ENCODE measurements at regions not wholly inside any gene's neighbourhood (a gene's known extent, or its start where the extent isn't known, plus 50 kb on each side); places are given as distances from the start of the nearest gene placed in this dataset.

DNA sequence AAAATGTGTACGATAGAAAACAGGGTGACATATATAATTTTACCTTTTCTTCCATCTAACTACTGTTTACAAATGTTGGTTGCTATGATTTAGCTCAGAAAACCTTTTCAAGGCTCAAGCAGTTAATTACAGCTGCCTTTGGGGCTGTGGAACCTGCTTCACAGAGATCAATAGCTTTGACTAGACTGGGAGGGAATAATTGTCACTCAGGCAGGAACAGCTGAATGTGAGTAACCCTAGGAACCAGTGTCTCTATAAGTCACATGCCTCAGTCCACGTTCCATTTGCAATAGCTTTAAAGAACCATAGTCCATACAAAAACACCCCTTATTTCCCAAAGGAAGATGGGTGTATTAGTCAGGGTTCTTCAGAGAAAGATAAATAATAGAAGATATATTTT lies 306.8 kb upstream of the ERCC4 start:
- TF ChIP-seq, protein P1, sequence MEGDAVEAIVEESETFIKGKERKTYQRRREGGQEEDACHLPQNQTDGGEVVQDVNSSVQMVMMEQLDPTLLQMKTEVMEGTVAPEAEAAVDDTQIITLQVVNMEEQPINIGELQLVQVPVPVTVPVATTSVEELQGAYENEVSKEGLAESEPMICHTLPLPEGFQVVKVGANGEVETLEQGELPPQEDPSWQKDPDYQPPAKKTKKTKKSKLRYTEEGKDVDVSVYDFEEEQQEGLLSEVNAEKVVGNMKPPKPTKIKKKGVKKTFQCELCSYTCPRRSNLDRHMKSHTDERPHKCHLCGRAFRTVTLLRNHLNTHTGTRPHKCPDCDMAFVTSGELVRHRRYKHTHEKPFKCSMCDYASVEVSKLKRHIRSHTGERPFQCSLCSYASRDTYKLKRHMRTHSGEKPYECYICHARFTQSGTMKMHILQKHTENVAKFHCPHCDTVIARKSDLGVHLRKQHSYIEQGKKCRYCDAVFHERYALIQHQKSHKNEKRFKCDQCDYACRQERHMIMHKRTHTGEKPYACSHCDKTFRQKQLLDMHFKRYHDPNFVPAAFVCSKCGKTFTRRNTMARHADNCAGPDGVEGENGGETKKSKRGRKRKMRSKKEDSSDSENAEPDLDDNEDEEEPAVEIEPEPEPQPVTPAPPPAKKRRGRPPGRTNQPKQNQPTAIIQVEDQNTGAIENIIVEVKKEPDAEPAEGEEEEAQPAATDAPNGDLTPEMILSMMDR (conservative IDR thresholded peaks at IDR 0.05; ENCODE audit: low read depth, low read length), result no peak
- TF ChIP-seq EZH2 (IDR thresholded peaks at IDR 0.05; ENCODE audit: low read length, unreplicated experiment) (no peak), EZH2phosphoT487 (IDR thresholded peaks at IDR 0.05; ENCODE audit: borderline replicate concordance, low read length) (no peak)

Data from PC-3 (cell line).